NB4 (cell line): ENCODE measurements at regions not wholly inside any gene's neighbourhood (a gene's known extent, or its start where the extent isn't known, plus 50 kb on each side); places are given as distances from the start of the nearest gene placed in this dataset.

ENCODE experiments used
- MYC ChIP-seq: IDR thresholded peaks from 2 replicates; pipeline ENCODE4 v1.6.1; 2011; ENCODE audit warnings: low read depth, low read length
- POLR2A ChIP-seq: IDR thresholded peaks from 2 replicates; pipeline ENCODE4 v1.6.1; 2011; ENCODE audit warnings: mild to moderate bottlenecking; ENCODE audit not compliant: insufficient read length; ENCODE audit errors: extremely low read depth
- TF ChIP-seq, protein P1 (sequence below): IDR thresholded peaks from one replicate; pipeline ENCODE4 v1.5.1; 2012; ENCODE audit warnings: low read depth, low read length
- TF ChIP-seq, protein P2 (sequence below): IDR thresholded peaks from 2 replicates; pipeline ENCODE4 v1.6.1; 2011; ENCODE audit warnings: low read depth, low read length

DNA sequence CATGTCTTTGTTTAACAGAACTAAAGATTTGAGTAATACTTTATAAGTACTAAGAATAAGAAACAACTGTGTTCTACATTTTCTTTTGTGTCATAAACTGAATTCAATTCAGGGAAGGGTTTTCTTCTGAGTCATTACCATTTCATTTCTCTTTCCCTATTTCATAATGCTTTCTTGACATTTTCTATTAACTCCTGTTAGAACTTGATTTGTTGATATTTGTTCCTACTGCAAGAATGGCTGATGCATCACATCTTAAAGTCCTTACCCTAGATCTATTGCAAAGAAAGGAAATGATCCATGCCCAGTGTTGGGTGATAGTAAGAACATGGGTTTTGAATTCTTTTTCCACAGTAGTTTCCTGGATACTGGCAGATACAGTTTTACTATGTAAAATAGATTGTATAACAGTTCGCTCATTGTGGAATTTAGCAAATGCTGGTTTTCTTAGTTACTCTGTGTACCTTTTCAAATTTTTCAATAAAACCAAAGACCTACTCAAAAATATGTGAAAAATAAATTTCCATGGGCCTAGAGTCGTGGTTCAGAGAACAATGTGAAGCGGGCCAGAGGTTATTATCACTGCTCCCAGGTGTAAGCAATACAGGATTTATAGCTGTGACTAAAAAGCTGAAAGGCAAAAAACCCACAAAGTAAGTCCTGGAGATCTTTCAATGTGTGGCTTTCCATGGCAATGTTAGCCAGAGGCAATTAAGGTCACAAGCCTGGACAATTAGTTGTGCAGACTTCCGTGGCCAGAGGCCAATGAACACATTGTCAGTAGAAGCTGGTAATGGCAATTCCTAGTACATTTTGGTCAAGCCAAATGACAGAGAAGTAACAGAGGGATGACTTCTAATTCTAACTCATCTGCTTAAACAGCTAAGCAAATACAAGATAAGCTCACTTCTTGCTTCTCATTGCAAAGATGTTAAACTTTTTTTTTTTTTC, 127.3 kb upstream of the FAT4 start:
- TF ChIP-seq, protein P1, sequence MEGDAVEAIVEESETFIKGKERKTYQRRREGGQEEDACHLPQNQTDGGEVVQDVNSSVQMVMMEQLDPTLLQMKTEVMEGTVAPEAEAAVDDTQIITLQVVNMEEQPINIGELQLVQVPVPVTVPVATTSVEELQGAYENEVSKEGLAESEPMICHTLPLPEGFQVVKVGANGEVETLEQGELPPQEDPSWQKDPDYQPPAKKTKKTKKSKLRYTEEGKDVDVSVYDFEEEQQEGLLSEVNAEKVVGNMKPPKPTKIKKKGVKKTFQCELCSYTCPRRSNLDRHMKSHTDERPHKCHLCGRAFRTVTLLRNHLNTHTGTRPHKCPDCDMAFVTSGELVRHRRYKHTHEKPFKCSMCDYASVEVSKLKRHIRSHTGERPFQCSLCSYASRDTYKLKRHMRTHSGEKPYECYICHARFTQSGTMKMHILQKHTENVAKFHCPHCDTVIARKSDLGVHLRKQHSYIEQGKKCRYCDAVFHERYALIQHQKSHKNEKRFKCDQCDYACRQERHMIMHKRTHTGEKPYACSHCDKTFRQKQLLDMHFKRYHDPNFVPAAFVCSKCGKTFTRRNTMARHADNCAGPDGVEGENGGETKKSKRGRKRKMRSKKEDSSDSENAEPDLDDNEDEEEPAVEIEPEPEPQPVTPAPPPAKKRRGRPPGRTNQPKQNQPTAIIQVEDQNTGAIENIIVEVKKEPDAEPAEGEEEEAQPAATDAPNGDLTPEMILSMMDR: no peak
- TF ChIP-seq MYC (no peak), POLR2A (no peak)
- TF ChIP-seq, protein P2, sequence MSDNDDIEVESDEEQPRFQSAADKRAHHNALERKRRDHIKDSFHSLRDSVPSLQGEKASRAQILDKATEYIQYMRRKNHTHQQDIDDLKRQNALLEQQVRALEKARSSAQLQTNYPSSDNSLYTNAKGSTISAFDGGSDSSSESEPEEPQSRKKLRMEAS: no peak
